ENCODE measurements at regions not wholly inside any gene's neighbourhood (a gene's known extent, or its start where the extent isn't known, plus 50 kb on each side); places are given as distances from the start of the nearest gene placed in this dataset.

GRCh38 chr1:58367217-58367616, 179.3 kb downstream of the OMA1 start:
- TF ChIP-seq POLR2A (IDR thresholded peaks at IDR 0.05) (no peak), CTCF (IDR thresholded peaks at IDR 0.05) (no peak)
